ENCODE measurements at regions not wholly inside any gene's neighbourhood (a gene's known extent, or its start where the extent isn't known, plus 50 kb on each side); places are given as distances from the start of the nearest gene placed in this dataset.
"Not testable (repeated sequence)": the region's sequence is repeated elsewhere in the genome, so short reads cannot be mapped to it uniquely, and the experiment has no call there.

GRCh38 chr20:30574337-30574736 is 683.1 kb upstream of the DEFB115 start:
- not testable (repeated sequence) for H3K27me3 ChIP-seq (ENCODE audit: control insufficient read depth in 3 of 3, insufficient read depth in 3 of 3, low read depth in 1 of 3, low read length in 3 of 3); H3K9me3 ChIP-seq (replicated peaks in 1 of 2; ENCODE audit: control insufficient read depth in 2 of 2, insufficient read depth in 1 of 2, low read depth in 1 of 2, low read length in 2 of 2); H4K8ac ChIP-seq (ENCODE audit: low read depth, low read length); H3K4me2 ChIP-seq (ENCODE audit: insufficient read depth, low read length, poor library complexity, severe bottlenecking); H3K18ac ChIP-seq (ENCODE audit: low read length); H3K4ac ChIP-seq (ENCODE audit: low read length); H3K27ac ChIP-seq (replicated peaks; ENCODE audit: low read length); DNase-seq (ENCODE audit: low spot score); H2BK12ac ChIP-seq (ENCODE audit: low read length); H3K4me1 ChIP-seq (ENCODE audit: control insufficient read depth in 2 of 2, insufficient read depth in 1 of 2, low read depth in 1 of 2, low read length in 2 of 2); H2BK5ac ChIP-seq (ENCODE audit: low read length); H2AK5ac ChIP-seq (ENCODE audit: low read depth, low read length); H3K36me3 ChIP-seq (replicated peaks in 1 of 2; ENCODE audit: control insufficient read depth in 2 of 2, insufficient read depth in 2 of 2, low read length in 2 of 2); H3K79me1 ChIP-seq (ENCODE audit: low read depth, low read length); H4K91ac ChIP-seq (ENCODE audit: low read depth, low read length, poor library complexity); H3K4me3 ChIP-seq (ENCODE audit: low read length in 2 of 2); H2AFZ ChIP-seq (ENCODE audit: low read length); H3K23ac ChIP-seq (ENCODE audit: low read depth, low read length, poor library complexity); H2BK15ac ChIP-seq (ENCODE audit: low read length); H3K14ac ChIP-seq (ENCODE audit: low read length); H3K9ac ChIP-seq (ENCODE audit: low read depth, low read length, poor library complexity); H2BK120ac ChIP-seq (ENCODE audit: low read depth, low read length)
- no CpG with 5 or more reads among the region's 2 CpGs for WGBS, 2 donors (ENCODE audit: extremely low coverage in 2 of 2, insufficient read length in 2 of 2, insufficient replicate concordance in 1 of 2)

DNA sequence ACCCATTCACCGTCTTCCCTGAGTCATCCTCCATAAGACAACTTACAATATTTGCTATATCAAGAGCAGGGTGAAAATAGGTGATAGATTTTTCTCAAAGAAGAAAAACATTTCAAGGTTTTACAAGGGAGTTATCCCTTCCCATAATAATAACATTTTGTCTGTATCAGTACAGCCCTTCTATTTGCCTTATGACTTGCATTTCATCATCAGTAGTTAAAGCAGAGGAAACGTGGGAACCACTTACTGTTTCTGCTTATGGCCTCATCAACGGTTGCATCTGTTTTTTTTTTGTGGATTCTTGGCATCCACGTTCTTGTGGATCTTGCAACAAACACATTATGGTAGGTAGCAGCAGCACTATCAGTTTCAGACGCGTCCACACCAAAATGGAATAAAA is 678.4 kb upstream of the DEFB115 start:
- not testable (repeated sequence) for H2AFZ ChIP-seq (ENCODE audit: low read length); H3K14ac ChIP-seq (ENCODE audit: low read length); H4K8ac ChIP-seq (ENCODE audit: low read depth, low read length); H3K36me3 ChIP-seq (replicated peaks in 1 of 2; ENCODE audit: control insufficient read depth in 2 of 2, insufficient read depth in 2 of 2, low read length in 2 of 2); H3K4ac ChIP-seq (ENCODE audit: low read length); H2BK120ac ChIP-seq (ENCODE audit: low read depth, low read length); H2BK12ac ChIP-seq (ENCODE audit: low read length); H3K4me2 ChIP-seq (ENCODE audit: insufficient read depth, low read length, poor library complexity, severe bottlenecking); H3K9ac ChIP-seq (ENCODE audit: low read depth, low read length, poor library complexity); H4K91ac ChIP-seq (ENCODE audit: low read depth, low read length, poor library complexity); H2BK15ac ChIP-seq (ENCODE audit: low read length); H3K79me1 ChIP-seq (ENCODE audit: low read depth, low read length); DNase-seq (ENCODE audit: low spot score); H2AK5ac ChIP-seq (ENCODE audit: low read depth, low read length); H3K23ac ChIP-seq (ENCODE audit: low read depth, low read length, poor library complexity); H3K27ac ChIP-seq (replicated peaks; ENCODE audit: low read length); H3K4me1 ChIP-seq (ENCODE audit: control insufficient read depth in 2 of 2, insufficient read depth in 1 of 2, low read depth in 1 of 2, low read length in 2 of 2); H3K27me3 ChIP-seq (ENCODE audit: control insufficient read depth in 3 of 3, insufficient read depth in 3 of 3, low read depth in 1 of 3, low read length in 3 of 3); H3K4me3 ChIP-seq (ENCODE audit: low read length in 2 of 2); H3K18ac ChIP-seq (ENCODE audit: low read length); H2BK5ac ChIP-seq (ENCODE audit: low read length); H3K9me3 ChIP-seq (replicated peaks in 1 of 2; ENCODE audit: control insufficient read depth in 2 of 2, insufficient read depth in 1 of 2, low read depth in 1 of 2, low read length in 2 of 2)
- no CpG with 5 or more reads among the region's 6 CpGs for WGBS, 2 donors (ENCODE audit: extremely low coverage in 2 of 2, insufficient read length in 2 of 2, insufficient replicate concordance in 1 of 2)

DNA sequence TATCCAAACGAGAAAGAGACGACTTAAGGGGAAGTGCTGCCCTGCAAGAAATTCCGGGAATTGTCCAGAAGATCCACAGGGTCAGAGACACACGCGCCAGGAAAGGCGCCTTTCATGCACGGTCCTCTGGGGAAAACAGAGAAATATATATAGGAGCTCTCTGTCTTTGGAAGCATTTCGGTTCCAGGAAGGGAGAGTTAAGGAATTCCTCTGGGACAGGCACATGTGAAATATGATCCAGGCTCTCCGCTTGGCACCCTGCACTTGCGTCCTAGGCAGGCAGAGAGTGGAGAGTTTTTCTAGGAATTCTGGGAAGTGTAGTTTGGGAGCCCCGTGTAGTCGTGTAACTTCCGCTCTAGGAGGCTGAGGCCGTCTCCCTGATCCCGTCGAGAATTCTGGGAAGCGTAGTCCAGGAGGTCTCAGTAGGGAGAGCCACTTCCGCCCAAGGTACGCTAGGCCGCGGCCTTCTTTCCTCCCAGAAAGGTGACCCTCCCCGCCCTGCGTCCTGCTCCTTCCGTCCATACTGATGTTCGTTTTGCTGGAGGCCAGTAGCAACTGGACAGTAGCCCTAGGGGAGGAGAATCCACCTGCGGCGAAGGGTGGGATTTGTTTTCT is 677.5 kb upstream of the DEFB115 start:
- H3K79me1 ChIP-seq (ENCODE audit: low read depth, low read length); H3K27ac ChIP-seq (replicated peaks; ENCODE audit: low read length): not testable (repeated sequence)

DNA sequence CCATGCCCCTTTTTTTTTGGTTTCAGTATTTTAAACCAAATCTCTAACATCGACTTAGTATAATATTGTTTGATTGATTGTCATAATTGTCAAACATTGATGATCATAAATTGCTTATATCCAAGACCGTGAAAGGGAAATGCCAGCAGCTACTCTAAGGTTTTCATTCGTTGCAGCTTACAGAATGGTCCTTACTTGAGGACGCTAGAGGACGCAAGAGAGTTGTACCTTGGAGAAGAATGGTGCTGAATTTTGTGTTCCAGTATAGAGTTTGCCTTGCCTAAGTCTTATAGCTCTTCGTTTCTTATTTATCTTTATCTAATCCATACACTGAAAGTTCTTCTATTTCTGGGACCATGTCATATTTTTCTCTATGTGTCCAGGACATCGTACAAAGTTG is 675.6 kb upstream of the DEFB115 start:
- H3K18ac ChIP-seq (ENCODE audit: low read length); DNase-seq (ENCODE audit: low spot score); H2BK15ac ChIP-seq (ENCODE audit: low read length); H3K4me1 ChIP-seq (ENCODE audit: control insufficient read depth in 2 of 2, insufficient read depth in 1 of 2, low read depth in 1 of 2, low read length in 2 of 2); H2AK5ac ChIP-seq (ENCODE audit: low read depth, low read length); H3K27me3 ChIP-seq (ENCODE audit: control insufficient read depth in 3 of 3, insufficient read depth in 3 of 3, low read depth in 1 of 3, low read length in 3 of 3); H2AFZ ChIP-seq (ENCODE audit: low read length); H3K27ac ChIP-seq (replicated peaks; ENCODE audit: low read length); H3K4me3 ChIP-seq (ENCODE audit: low read length in 2 of 2); H3K23ac ChIP-seq (ENCODE audit: low read depth, low read length, poor library complexity); H3K9me3 ChIP-seq (replicated peaks in 1 of 2; ENCODE audit: control insufficient read depth in 2 of 2, insufficient read depth in 1 of 2, low read depth in 1 of 2, low read length in 2 of 2); H3K36me3 ChIP-seq (replicated peaks in 1 of 2; ENCODE audit: control insufficient read depth in 2 of 2, insufficient read depth in 2 of 2, low read length in 2 of 2); H3K9ac ChIP-seq (ENCODE audit: low read depth, low read length, poor library complexity); H3K14ac ChIP-seq (ENCODE audit: low read length); H2BK5ac ChIP-seq (ENCODE audit: low read length); H3K4ac ChIP-seq (ENCODE audit: low read length); H2BK120ac ChIP-seq (ENCODE audit: low read depth, low read length); H4K91ac ChIP-seq (ENCODE audit: low read depth, low read length, poor library complexity); H3K4me2 ChIP-seq (ENCODE audit: insufficient read depth, low read length, poor library complexity, severe bottlenecking); H2BK12ac ChIP-seq (ENCODE audit: low read length); H3K79me1 ChIP-seq (ENCODE audit: low read depth, low read length); H4K8ac ChIP-seq (ENCODE audit: low read depth, low read length): not testable (repeated sequence)
- no CpG with 5 or more reads among the region's 7 CpGs for WGBS, 2 donors (ENCODE audit: extremely low coverage in 2 of 2, insufficient read length in 2 of 2, insufficient replicate concordance in 1 of 2)

More for the DNA sequence above, 677.5 kb upstream of the DEFB115 start:
- not testable (repeated sequence) for H2BK5ac ChIP-seq (ENCODE audit: low read length); H2BK120ac ChIP-seq (ENCODE audit: low read depth, low read length); H3K9ac ChIP-seq (ENCODE audit: low read depth, low read length, poor library complexity); H4K91ac ChIP-seq (ENCODE audit: low read depth, low read length, poor library complexity); H3K9me3 ChIP-seq (replicated peaks in 1 of 2; ENCODE audit: control insufficient read depth in 2 of 2, insufficient read depth in 1 of 2, low read depth in 1 of 2, low read length in 2 of 2); H3K4ac ChIP-seq (ENCODE audit: low read length); H3K14ac ChIP-seq (ENCODE audit: low read length); H2BK12ac ChIP-seq (ENCODE audit: low read length); H2BK15ac ChIP-seq (ENCODE audit: low read length); H3K18ac ChIP-seq (ENCODE audit: low read length); H4K8ac ChIP-seq (ENCODE audit: low read depth, low read length); H3K27me3 ChIP-seq (ENCODE audit: control insufficient read depth in 3 of 3, insufficient read depth in 3 of 3, low read depth in 1 of 3, low read length in 3 of 3); H3K23ac ChIP-seq (ENCODE audit: low read depth, low read length, poor library complexity); H3K4me1 ChIP-seq (ENCODE audit: control insufficient read depth in 2 of 2, insufficient read depth in 1 of 2, low read depth in 1 of 2, low read length in 2 of 2); H3K36me3 ChIP-seq (replicated peaks in 1 of 2; ENCODE audit: control insufficient read depth in 2 of 2, insufficient read depth in 2 of 2, low read length in 2 of 2); H2AK5ac ChIP-seq (ENCODE audit: low read depth, low read length)
- Histone ChIP-seq H3K4me2 (ENCODE audit: insufficient read depth, low read length, poor library complexity, severe bottlenecking) (peak overlapping the region; percentile 37), H3K4me3 (ENCODE audit: low read length in 2 of 2) (peak overlapping the region; percentile 28 to 76), H2AFZ (ENCODE audit: low read length) (peak overlapping the region; percentile 64)
- peak; percentile 51 for DNase-seq (ENCODE audit: low spot score)
- no CpG with 5 or more reads among the region's 27 CpGs for WGBS, 2 donors (ENCODE audit: extremely low coverage in 2 of 2, insufficient read length in 2 of 2, insufficient replicate concordance in 1 of 2)
